Kidney (tissue), 13 donors: ENCODE measurements at regions not wholly inside any gene's neighbourhood (a gene's known extent, or its start where the extent isn't known, plus 50 kb on each side); places are given as distances from the start of the nearest gene placed in this dataset.

Experiments used
- DNase-seq, 5 donors: peaks; one replicate each; pipeline ENCODE4 v3.0.0-alpha.2; 2013 to 2020
- FAIRE-seq: peaks from 2 replicates; lab custom pipeline; 2012; peaks lifted over from hg19 to GRCh38; lab: Jason Lieb, UNC
- H3K27ac ChIP-seq, 2 donors: one replicate each; pipeline ENCODE4 v1.7.0; 2013; ENCODE audit warnings: low read depth in 2 of 2, low read length in 2 of 2, inconsistent platforms in 1 of 2
- H3K27me3 ChIP-seq: one replicate; pipeline ENCODE4 v1.7.1; 2013; ENCODE audit warnings: low read length, inconsistent platforms; ENCODE audit not compliant: control insufficient read depth, insufficient read depth
- H3K36me3 ChIP-seq, 3 donors: one replicate each; pipeline versions ENCODE4 v1.7.0 to v1.7.1; 2013; ENCODE audit warnings: low read length in 3 of 3, control low read depth in 1 of 3, inconsistent platforms in 1 of 3; ENCODE audit not compliant: insufficient read depth in 3 of 3, control insufficient read depth in 2 of 3
- H3K4me1 ChIP-seq, 3 donors: one replicate each; pipeline versions ENCODE4 v1.7.0 to v1.7.1; 2013; ENCODE audit warnings: low read length in 3 of 3, inconsistent platforms in 1 of 3, low read depth in 1 of 3; ENCODE audit not compliant: control insufficient read depth in 2 of 3, insufficient read depth in 2 of 3
- H3K4me3 ChIP-seq, 3 donors: one replicate each; pipeline versions ENCODE4 v1.7.0 to v1.8.1; 2013; ENCODE audit warnings: low read length in 3 of 3, control low read depth in 1 of 3, inconsistent platforms in 1 of 3
- H3K9ac ChIP-seq, 3 donors: one replicate each; pipeline versions ENCODE4 v1.7.0 to v1.7.1; 2013; ENCODE audit warnings: low read length in 3 of 3, control low read depth in 1 of 3, inconsistent platforms in 1 of 3
- H3K9me3 ChIP-seq, 3 donors: one replicate each; pipeline versions ENCODE4 v1.7.0 to v1.7.1; 2013; ENCODE audit warnings: low read length in 3 of 3, control low read depth in 1 of 3, inconsistent platforms in 1 of 3; ENCODE audit not compliant: control insufficient read depth in 2 of 3, insufficient read depth in 1 of 3
- intact Hi-C: fragments of 100-400 bp; cut with DNase I; formaldehyde crosslinking; loops from one replicate; pipeline ENCODE4 v1.11.1; 2022
- TF ChIP-seq, protein P1 (sequence below): IDR thresholded peaks from 3 replicates; pipeline ENCODE4 v1.5.1; 2012; ENCODE audit warnings: mild to moderate bottlenecking, moderate library complexity, borderline replicate concordance; ENCODE audit not compliant: insufficient read depth; ENCODE audit errors: extremely low read depth
- donor health status: control.
- donor health status: control.
- donor health status: control.
- donor health status: control.
- donor health status: control.
- donor health status: DM: yes; HTN: yes; CAD: no.
- donor health status: Normal renal cell carcinoma (clear cell type).

DNA sequence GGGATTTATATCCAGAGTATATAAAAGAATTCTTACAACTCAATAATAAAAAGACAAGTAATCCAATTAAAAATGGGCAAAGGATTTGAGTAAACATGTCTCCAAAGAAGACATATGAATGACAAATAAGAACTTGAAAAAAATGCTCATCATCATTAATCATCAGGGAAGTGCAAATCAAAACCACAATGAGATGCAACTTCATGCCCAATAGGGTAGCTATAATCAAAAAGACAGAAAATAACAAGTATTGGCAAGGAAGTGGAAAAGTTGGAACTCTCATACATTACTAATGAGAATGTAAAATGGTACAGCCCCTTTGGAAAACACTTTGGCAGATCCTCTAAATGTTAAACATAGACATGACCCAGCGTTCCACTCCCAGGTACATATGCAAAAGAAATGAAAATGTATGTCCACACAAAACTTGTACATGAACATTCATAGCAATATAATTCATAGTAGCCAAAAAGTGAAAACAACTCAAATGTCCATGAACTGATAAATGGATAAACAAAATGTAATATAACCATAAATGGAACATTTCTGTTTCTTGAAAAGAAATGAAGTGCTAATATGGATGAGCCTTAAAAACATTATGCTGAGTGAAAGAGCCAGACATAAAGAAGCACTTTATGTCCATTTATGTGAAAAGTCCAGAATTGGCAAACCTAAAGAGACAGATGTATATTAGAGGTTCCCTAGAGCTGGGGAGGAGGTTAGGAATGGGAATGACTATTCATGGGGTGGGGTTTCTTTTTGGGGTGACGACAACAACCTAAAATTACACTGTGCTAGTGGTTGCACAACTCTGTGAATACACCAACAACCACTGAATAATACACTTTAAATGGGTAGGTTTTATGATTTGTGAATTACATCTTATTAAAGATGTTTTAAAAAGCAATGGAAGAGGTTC is 259.7 kb downstream of the RHOU start:
- peaks cover 0 to 10% (median under 1%) of the 10 kb centered on the region in 3 donors for H3K4me1 ChIP-seq
- no peaks in the 10 kb centered on the region for H3K27me3 ChIP-seq
- no peaks in the 10 kb centered on the region for H3K9me3 ChIP-seq
- no peak overlapping the region for H3K4me3 ChIP-seq
- no peak overlapping the region for H3K9ac ChIP-seq
- H3K27ac ChIP-seq = no peak overlapping the region
- TF ChIP-seq, protein P1, sequence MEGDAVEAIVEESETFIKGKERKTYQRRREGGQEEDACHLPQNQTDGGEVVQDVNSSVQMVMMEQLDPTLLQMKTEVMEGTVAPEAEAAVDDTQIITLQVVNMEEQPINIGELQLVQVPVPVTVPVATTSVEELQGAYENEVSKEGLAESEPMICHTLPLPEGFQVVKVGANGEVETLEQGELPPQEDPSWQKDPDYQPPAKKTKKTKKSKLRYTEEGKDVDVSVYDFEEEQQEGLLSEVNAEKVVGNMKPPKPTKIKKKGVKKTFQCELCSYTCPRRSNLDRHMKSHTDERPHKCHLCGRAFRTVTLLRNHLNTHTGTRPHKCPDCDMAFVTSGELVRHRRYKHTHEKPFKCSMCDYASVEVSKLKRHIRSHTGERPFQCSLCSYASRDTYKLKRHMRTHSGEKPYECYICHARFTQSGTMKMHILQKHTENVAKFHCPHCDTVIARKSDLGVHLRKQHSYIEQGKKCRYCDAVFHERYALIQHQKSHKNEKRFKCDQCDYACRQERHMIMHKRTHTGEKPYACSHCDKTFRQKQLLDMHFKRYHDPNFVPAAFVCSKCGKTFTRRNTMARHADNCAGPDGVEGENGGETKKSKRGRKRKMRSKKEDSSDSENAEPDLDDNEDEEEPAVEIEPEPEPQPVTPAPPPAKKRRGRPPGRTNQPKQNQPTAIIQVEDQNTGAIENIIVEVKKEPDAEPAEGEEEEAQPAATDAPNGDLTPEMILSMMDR = no peak
- no peak for DNase-seq
- no peak for FAIRE-seq
- intact Hi-C loops = no loop called here
- H3K36me3 ChIP-seq = no peaks in the 10 kb centered on the region

DNA sequence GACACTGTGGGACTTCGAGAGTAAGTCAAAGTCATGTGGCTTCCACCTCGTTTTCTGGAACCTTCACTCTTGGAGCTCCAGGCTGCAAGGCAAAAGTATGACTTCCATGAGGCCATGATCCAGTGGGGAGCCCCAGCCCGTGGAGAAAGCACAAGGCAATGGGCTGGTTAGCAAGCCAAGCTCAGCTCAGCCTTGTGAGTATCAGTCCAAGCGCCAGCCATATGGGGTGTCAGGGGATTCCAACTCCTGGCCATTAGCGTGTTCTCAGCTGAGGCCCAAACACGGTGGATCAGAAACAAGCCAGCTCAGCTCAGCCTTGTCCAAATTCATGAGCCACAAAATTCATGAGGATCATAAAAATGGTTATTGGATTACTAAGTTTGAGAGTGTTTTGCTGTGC is 261.0 kb downstream of the RHOU start:
- intact Hi-C loops = no loop called here
- H3K27ac ChIP-seq = no peak overlapping the region
- TF ChIP-seq, protein P1 = no peak
- no peaks in the 10 kb centered on the region for H3K9me3 ChIP-seq
- DNase-seq (no peak), FAIRE-seq (no peak)
- H3K27me3 ChIP-seq = no peaks in the 10 kb centered on the region
- no peaks in the 10 kb centered on the region for H3K4me1 ChIP-seq
- no peak overlapping the region for H3K4me3 ChIP-seq
- H3K36me3 ChIP-seq = no peaks in the 10 kb centered on the region
- H3K9ac ChIP-seq = no peak overlapping the region

DNA sequence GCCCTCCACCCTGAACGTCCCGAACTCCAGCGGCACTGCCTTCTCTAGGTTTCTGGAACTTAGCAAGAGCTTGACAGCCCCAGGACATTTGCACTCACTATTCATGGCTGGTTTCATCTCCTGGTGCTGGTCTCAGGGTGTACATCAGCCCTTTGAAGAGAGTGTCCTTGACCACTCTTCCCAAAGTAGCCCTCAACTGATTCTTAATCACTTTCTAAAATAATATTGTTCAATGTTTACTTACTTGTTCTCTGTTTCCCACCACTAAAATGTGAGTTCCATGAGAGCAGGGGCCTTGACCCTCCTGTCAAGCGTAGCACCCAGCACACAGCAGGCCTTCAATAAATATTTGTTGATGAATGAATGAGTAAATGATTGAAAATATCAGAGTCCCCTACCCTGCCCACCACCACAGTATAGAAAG is 262.5 kb downstream of the RHOU start:
- Histone ChIP-seq H3K27me3 (no peaks in the 10 kb centered on the region), H3K9ac (no peak overlapping the region), H3K4me1 (no peaks in the 10 kb centered on the region), H3K27ac (no peak overlapping the region), H3K4me3 (no peak overlapping the region), H3K36me3 (no peaks in the 10 kb centered on the region), H3K9me3 (no peaks in the 10 kb centered on the region)
- no peak for FAIRE-seq
- intact Hi-C loops = no loop called here
- TF ChIP-seq, protein P1 = no peak
- no peak for DNase-seq
